ENCODE measurements at regions not wholly inside any gene's neighbourhood (a gene's known extent, or its start where the extent isn't known, plus 50 kb on each side); places are given as distances from the start of the nearest gene placed in this dataset.
"Not testable (repeated sequence)": the region's sequence is repeated elsewhere in the genome, so short reads cannot be mapped to it uniquely, and the experiment has no call there.

GRCh38 chr1:232140419-232141166 is 489.3 kb downstream of the SIPA1L2 start:
- 44 to 100% (median 73%) methylated on average over 1 to 6 of the region's 6 CpGs; no CpG with 5 or more reads in 4 of the 10 experiments for WGBS, 10 experiments
- in situ Hi-C loops (cut with MboI; ENCODE audit: low pct_unique_long_range_greater_than_20kb in 2 of 9, low sequenced_read_pairs in 9 of 9, unreplicated experiment in 9 of 9) = no loop called here
- no peak overlapping the region for H3K27ac ChIP-seq
- ATAC-seq (replicated peaks in 6 of 8) = no peak
- H3K4me3 ChIP-seq = no peak overlapping the region
- H3K4me1 ChIP-seq (replicated peaks in 1 of 2) = peaks cover 0 to 1% of the 10 kb centered on the region in 2 donors

GRCh38 chr1:232139444-232139843 is 490.5 kb downstream of the SIPA1L2 start:
- no peak overlapping the region for H3K27ac ChIP-seq
- H3K4me1 ChIP-seq (replicated peaks in 1 of 2) = peaks cover 2 to 5% of the 10 kb centered on the region in 2 donors
- WGBS, 10 experiments = 88 to 100% (median 94%) methylated on average over 2 to 6 of the region's 6 CpGs; no CpG with 5 or more reads in 3 of the 10 experiments
- no peak overlapping the region for H3K4me3 ChIP-seq
- in situ Hi-C loops (cut with MboI; ENCODE audit: low pct_unique_long_range_greater_than_20kb in 2 of 9, low sequenced_read_pairs in 9 of 9, unreplicated experiment in 9 of 9) = no loop called here
- no peak for ATAC-seq (replicated peaks in 6 of 8)

GRCh38 chr1:232138044-232138443 is 491.9 kb downstream of the SIPA1L2 start:
- Histone ChIP-seq H3K4me3 (no peak overlapping the region), H3K4me1 (replicated peaks in 1 of 2) (peaks cover 13 to 14% of the 10 kb centered on the region in 2 donors), H3K27ac (no peak overlapping the region)
- WGBS, 10 experiments = 71 to 98% (median 86%) methylated on average over 2 to 7 of the region's 7 CpGs; no CpG with 5 or more reads in 2 of the 10 experiments
- in situ Hi-C loops (cut with MboI; ENCODE audit: low pct_unique_long_range_greater_than_20kb in 2 of 9, low sequenced_read_pairs in 9 of 9, unreplicated experiment in 9 of 9) = no loop called here
- no peak for ATAC-seq (replicated peaks in 6 of 8)

GRCh38 chr1:232137066-232137465 is 492.9 kb downstream of the SIPA1L2 start:
- peaks cover 22 to 23% of the 10 kb centered on the region in 2 donors for H3K4me1 ChIP-seq (replicated peaks in 1 of 2)
- 0 to 100% (median 67%) methylated on average over 1 to 3 of the region's 3 CpGs for WGBS, 10 experiments
- no peak for ATAC-seq (replicated peaks in 6 of 8)
- H3K27ac ChIP-seq = no peak overlapping the region
- H3K4me3 ChIP-seq = no peak overlapping the region
- in situ Hi-C loops (cut with MboI; ENCODE audit: low pct_unique_long_range_greater_than_20kb in 2 of 9, low sequenced_read_pairs in 9 of 9, unreplicated experiment in 9 of 9) = no loop called here

- no peak for ATAC-seq (replicated peaks in 6 of 8)
- no peak overlapping the region for H3K27ac ChIP-seq
- peaks cover 27 to 32% of the 10 kb centered on the region in 2 donors for H3K4me1 ChIP-seq (replicated peaks in 1 of 2)
- no peak overlapping the region for H3K4me3 ChIP-seq
- in situ Hi-C loops (cut with MboI; ENCODE audit: low pct_unique_long_range_greater_than_20kb in 2 of 9, low sequenced_read_pairs in 9 of 9, unreplicated experiment in 9 of 9) = no loop called here
- 40 to 100% (median 88%) methylated on average over 1 to 4 of the region's 4 CpGs; no CpG with 5 or more reads in 5 of the 10 experiments for WGBS, 10 experiments
Observed at GRCh38 chr1:232136136-232136535, 493.8 kb downstream of the SIPA1L2 start.

GRCh38 chr1:232134365-232134764 is 495.6 kb downstream of the SIPA1L2 start:
- H3K27ac ChIP-seq = no peak overlapping the region
- peak in 3 of 8 experiments; percentile 25 to 41 (median 40) for ATAC-seq (replicated peaks in 6 of 8)
- no peak overlapping the region for H3K4me3 ChIP-seq
- 33 to 93% (median 61%) methylated on average over 2 of the region's 2 CpGs for WGBS, 10 experiments
- in situ Hi-C loops (cut with MboI; ENCODE audit: low pct_unique_long_range_greater_than_20kb in 2 of 9, low sequenced_read_pairs in 9 of 9, unreplicated experiment in 9 of 9) = no loop called here
- H3K4me1 ChIP-seq (replicated peaks in 1 of 2) = peaks cover 27 to 37% of the 10 kb centered on the region in 2 donors

GRCh38 chr1:232132572-232132971 is 497.4 kb downstream of the SIPA1L2 start:
- Histone ChIP-seq H3K4me3 (no peak overlapping the region), H3K27ac (peak overlapping the region; percentile 81 to 90), H3K4me1 (replicated peaks in 1 of 2) (peaks cover 27 to 37% of the 10 kb centered on the region in 2 donors)
- peak in 5 of 8 experiments; percentile 91 to 96 (median 94) for ATAC-seq (replicated peaks in 6 of 8)
- WGBS, 10 experiments = 40 to 67% (median 40%) methylated on average over 1 of the region's 1 CpG; no CpG with 5 or more reads in 5 of the 10 experiments
- in situ Hi-C loops (cut with MboI; ENCODE audit: low pct_unique_long_range_greater_than_20kb in 2 of 9, low sequenced_read_pairs in 9 of 9, unreplicated experiment in 9 of 9) = no loop called here

GRCh38 chr1:232131715-232132391 is 498.1 kb downstream of the SIPA1L2 start:
- H3K27ac ChIP-seq = peak overlapping the region; percentile 81 to 90
- H3K4me3 ChIP-seq = no peak overlapping the region
- peaks cover 27 to 37% of the 10 kb centered on the region in 2 donors for H3K4me1 ChIP-seq (replicated peaks in 1 of 2)
- ATAC-seq (replicated peaks in 6 of 8) = peak in 3 of 8 experiments; percentile 18 to 35 (median 21)
- 40 to 100% (median 67%) methylated on average over 1 of the region's 1 CpG; no CpG with 5 or more reads in 3 of the 10 experiments for WGBS, 10 experiments
- in situ Hi-C loops (cut with MboI; ENCODE audit: low pct_unique_long_range_greater_than_20kb in 2 of 9, low sequenced_read_pairs in 9 of 9, unreplicated experiment in 9 of 9) = no loop called here

GRCh38 chr1:232130815-232131480 is 499.0 kb downstream of the SIPA1L2 start:
- in situ Hi-C loops (cut with MboI; ENCODE audit: low pct_unique_long_range_greater_than_20kb in 2 of 9, low sequenced_read_pairs in 9 of 9, unreplicated experiment in 9 of 9) = no loop called here
- peaks cover 27 to 37% of the 10 kb centered on the region in 2 donors for H3K4me1 ChIP-seq (replicated peaks in 1 of 2)
- peak overlapping the region; percentile 6 to 81 for H3K27ac ChIP-seq
- ATAC-seq (replicated peaks in 6 of 8) = peak in 1 of 8 experiments; percentile 84
- H3K4me3 ChIP-seq = no peak overlapping the region
- WGBS, 10 experiments = 67 to 100% (median 84%) methylated on average over 1 to 4 of the region's 4 CpGs; no CpG with 5 or more reads in 1 of the 10 experiments

GRCh38 chr1:232127190-232127589 is 500.6 kb downstream of the DISC1 start:
- Histone ChIP-seq H3K4me1 (replicated peaks in 1 of 2) (peaks cover 7 to 19% of the 10 kb centered on the region in 2 donors), H3K27ac (no peak overlapping the region), H3K4me3 (no peak overlapping the region)
- WGBS, 10 experiments = 11 to 100% (median 78%) methylated on average over 1 to 2 of the region's 2 CpGs
- in situ Hi-C loops (cut with MboI; ENCODE audit: low pct_unique_long_range_greater_than_20kb in 2 of 9, low sequenced_read_pairs in 9 of 9, unreplicated experiment in 9 of 9) = no loop called here
- ATAC-seq (replicated peaks in 6 of 8) = peak in 7 of 8 experiments; percentile 49 to 94 (median 65)

- Histone ChIP-seq H3K27ac (no peak overlapping the region), H3K4me3 (no peak overlapping the region), H3K4me1 (replicated peaks in 1 of 2) (peaks cover 0 to 4% of the 10 kb centered on the region in 2 donors)
- in situ Hi-C loops (cut with MboI; ENCODE audit: low pct_unique_long_range_greater_than_20kb in 2 of 9, low sequenced_read_pairs in 9 of 9, unreplicated experiment in 9 of 9) = no loop called here
- peak in 2 of 8 experiments; percentile 78 to 82 for ATAC-seq (replicated peaks in 6 of 8)
- WGBS, 10 experiments = 32 to 76% (median 60%) methylated on average over 2 to 6 of the region's 9 CpGs
Observed at GRCh38 chr1:232123775-232124659, 497.4 kb downstream of the DISC1 start.

- H3K4me3 ChIP-seq; ATAC-seq (replicated peaks in 6 of 8); in situ Hi-C loops (cut with MboI; ENCODE audit: low pct_unique_long_range_greater_than_20kb in 2 of 9, low sequenced_read_pairs in 9 of 9, unreplicated experiment in 9 of 9); H3K27ac ChIP-seq; H3K4me1 ChIP-seq (replicated peaks in 1 of 2): not testable (repeated sequence)
- WGBS, 10 experiments = 36 to 68% methylated on average over 2 to 4 of the region's 4 CpGs; no CpG with 5 or more reads in 8 of the 10 experiments
Observed at GRCh38 chr1:232117903-232118302, 491.3 kb downstream of the DISC1 start.

All from motor neuron (in vitro differentiated cells).